Prostate gland (tissue), 2 donors: ENCODE measurements at regions not wholly inside any gene's neighbourhood (a gene's known extent, or its start where the extent isn't known, plus 50 kb on each side); places are given as distances from the start of the nearest gene placed in this dataset.

Source experiments
- POLR2A ChIP-seq: fragments of 450-650 bp; IDR thresholded peaks from one replicate; pipeline ENCODE4 v1.6.1; 2016; ENCODE audit warnings: antibody characterized with exemption, mild to moderate bottlenecking
- TF ChIP-seq, protein P1 (sequence below), 4 experiments: fragments of 200-600 bp in 2 of 4; fragments of 450-650 bp in 2 of 4; sonication (generic) in 2 of 4; IDR thresholded peaks; 1 replicate in 3 of 4; 2 replicates in 1 of 4; pipeline ENCODE4 v1.5.1; 2016 to 2019; ENCODE audit warnings: antibody characterized with exemption in 4 of 4, mild to moderate bottlenecking in 2 of 4, moderate library complexity in 2 of 4

DNA sequence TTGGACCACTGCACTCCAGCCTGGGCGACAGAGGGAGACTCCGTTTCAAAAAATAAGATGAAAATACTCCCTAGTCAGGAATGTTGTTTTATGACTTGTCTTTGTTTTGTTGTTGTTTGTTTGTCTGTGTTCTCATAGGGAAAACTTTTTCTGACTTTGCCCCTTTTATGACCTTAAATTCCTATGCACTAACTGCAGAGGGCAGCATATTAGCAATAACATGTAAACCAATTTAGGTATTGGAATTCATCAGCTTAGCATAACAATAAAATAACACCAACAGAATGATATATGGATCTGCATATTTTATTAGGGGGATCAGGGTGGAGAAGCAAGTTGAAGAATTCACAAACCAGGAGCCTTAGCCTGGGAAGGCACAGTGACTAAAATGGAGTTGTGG lies 631.5 kb downstream of the SUCLG1 start:
- TF ChIP-seq, protein P1, sequence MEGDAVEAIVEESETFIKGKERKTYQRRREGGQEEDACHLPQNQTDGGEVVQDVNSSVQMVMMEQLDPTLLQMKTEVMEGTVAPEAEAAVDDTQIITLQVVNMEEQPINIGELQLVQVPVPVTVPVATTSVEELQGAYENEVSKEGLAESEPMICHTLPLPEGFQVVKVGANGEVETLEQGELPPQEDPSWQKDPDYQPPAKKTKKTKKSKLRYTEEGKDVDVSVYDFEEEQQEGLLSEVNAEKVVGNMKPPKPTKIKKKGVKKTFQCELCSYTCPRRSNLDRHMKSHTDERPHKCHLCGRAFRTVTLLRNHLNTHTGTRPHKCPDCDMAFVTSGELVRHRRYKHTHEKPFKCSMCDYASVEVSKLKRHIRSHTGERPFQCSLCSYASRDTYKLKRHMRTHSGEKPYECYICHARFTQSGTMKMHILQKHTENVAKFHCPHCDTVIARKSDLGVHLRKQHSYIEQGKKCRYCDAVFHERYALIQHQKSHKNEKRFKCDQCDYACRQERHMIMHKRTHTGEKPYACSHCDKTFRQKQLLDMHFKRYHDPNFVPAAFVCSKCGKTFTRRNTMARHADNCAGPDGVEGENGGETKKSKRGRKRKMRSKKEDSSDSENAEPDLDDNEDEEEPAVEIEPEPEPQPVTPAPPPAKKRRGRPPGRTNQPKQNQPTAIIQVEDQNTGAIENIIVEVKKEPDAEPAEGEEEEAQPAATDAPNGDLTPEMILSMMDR (IDR thresholded peaks at IDR 0.05) = no peak
- TF ChIP-seq POLR2A = no peak
